ENCODE measurements at regions not wholly inside any gene's neighbourhood (a gene's known extent, or its start where the extent isn't known, plus 50 kb on each side); places are given as distances from the start of the nearest gene placed in this dataset.

GRCh38 chr20:60314727-60315126 is 356.5 kb downstream of the CDH26 start:
- DNase-seq (ENCODE audit: low read depth in 1 of 2, low spot score in 2 of 2): no peak
- Histone ChIP-seq H3K9me3 (replicated peaks) (no peaks in the 10 kb centered on the region), H3K4me1 (replicated peaks) (no peaks in the 10 kb centered on the region), H3K36me3 (no peaks in the 10 kb centered on the region), H3K27me3 (replicated peaks) (no peaks in the 10 kb centered on the region), H3K4me3 (no peak overlapping the region), H3K27ac (no peak overlapping the region)

GRCh38 chr20:60316476-60317158 is 358.4 kb downstream of the CDH26 start:
- Histone ChIP-seq H3K27me3 (replicated peaks) (no peaks in the 10 kb centered on the region), H3K4me3 (no peak overlapping the region), H3K9me3 (replicated peaks) (no peaks in the 10 kb centered on the region), H3K36me3 (no peaks in the 10 kb centered on the region), H3K4me1 (replicated peaks) (no peaks in the 10 kb centered on the region), H3K27ac (no peak overlapping the region)
- no peak for DNase-seq (ENCODE audit: low read depth in 1 of 2, low spot score in 2 of 2)

- no peak for DNase-seq (ENCODE audit: low read depth in 1 of 2, low spot score in 2 of 2)
- no peaks in the 10 kb centered on the region for H3K27me3 ChIP-seq (replicated peaks)
- no peak overlapping the region for H3K4me3 ChIP-seq
- no peaks in the 10 kb centered on the region for H3K9me3 ChIP-seq (replicated peaks)
- no peaks in the 10 kb centered on the region for H3K4me1 ChIP-seq (replicated peaks)
- H3K36me3 ChIP-seq: no peaks in the 10 kb centered on the region
- H3K27ac ChIP-seq: no peak overlapping the region
Observed at GRCh38 chr20:60317401-60317800, 359.2 kb downstream of the CDH26 start.

- no peaks in the 10 kb centered on the region for H3K9me3 ChIP-seq (replicated peaks)
- no peak for DNase-seq (ENCODE audit: low read depth in 1 of 2, low spot score in 2 of 2)
- H3K36me3 ChIP-seq: no peaks in the 10 kb centered on the region
- no peaks in the 10 kb centered on the region for H3K4me1 ChIP-seq (replicated peaks)
- no peak overlapping the region for H3K27ac ChIP-seq
- H3K4me3 ChIP-seq: no peak overlapping the region
- H3K27me3 ChIP-seq (replicated peaks): no peaks in the 10 kb centered on the region
Observed at GRCh38 chr20:60321601-60322000, 363.4 kb downstream of the CDH26 start.

GRCh38 chr20:60326821-60327220 is 368.6 kb downstream of the CDH26 start:
- H3K27ac ChIP-seq: no peak overlapping the region
- H3K4me3 ChIP-seq: no peak overlapping the region
- H3K36me3 ChIP-seq: no peaks in the 10 kb centered on the region
- no peak for DNase-seq (ENCODE audit: low read depth in 1 of 2, low spot score in 2 of 2)
- H3K9me3 ChIP-seq (replicated peaks): no peaks in the 10 kb centered on the region
- no peaks in the 10 kb centered on the region for H3K4me1 ChIP-seq (replicated peaks)
- H3K27me3 ChIP-seq (replicated peaks): no peaks in the 10 kb centered on the region

- Histone ChIP-seq H3K36me3 (no peaks in the 10 kb centered on the region), H3K9me3 (replicated peaks) (no peaks in the 10 kb centered on the region), H3K4me1 (replicated peaks) (no peaks in the 10 kb centered on the region), H3K27ac (no peak overlapping the region), H3K4me3 (no peak overlapping the region), H3K27me3 (replicated peaks) (no peaks in the 10 kb centered on the region)
- DNase-seq (ENCODE audit: low read depth in 1 of 2, low spot score in 2 of 2): no peak
Observed at GRCh38 chr20:60327971-60328660, 369.9 kb downstream of the CDH26 start.

GRCh38 chr20:60330461-60330860 is 372.2 kb downstream of the CDH26 start:
- H3K27me3 ChIP-seq (replicated peaks): no peaks in the 10 kb centered on the region
- H3K27ac ChIP-seq: no peak overlapping the region
- no peaks in the 10 kb centered on the region for H3K36me3 ChIP-seq
- H3K9me3 ChIP-seq (replicated peaks): no peaks in the 10 kb centered on the region; the same call in 1 of the 2 replicates
- DNase-seq (ENCODE audit: low read depth in 1 of 2, low spot score in 2 of 2): no peak
- no peaks in the 10 kb centered on the region for H3K4me1 ChIP-seq (replicated peaks)
- no peak overlapping the region for H3K4me3 ChIP-seq

- no peaks in the 10 kb centered on the region for H3K27me3 ChIP-seq (replicated peaks)
- H3K4me3 ChIP-seq: no peak overlapping the region
- no peaks in the 10 kb centered on the region for H3K4me1 ChIP-seq (replicated peaks)
- DNase-seq (ENCODE audit: low read depth in 1 of 2, low spot score in 2 of 2): no peak
- H3K36me3 ChIP-seq: no peaks in the 10 kb centered on the region
- H3K9me3 ChIP-seq (replicated peaks): no peaks in the 10 kb centered on the region; the same call in 1 of the 2 replicates
- no peak overlapping the region for H3K27ac ChIP-seq
Observed at GRCh38 chr20:60331688-60332300, 373.6 kb downstream of the CDH26 start.

- no peaks in the 10 kb centered on the region; the same call in 1 of the 2 replicates for H3K9me3 ChIP-seq (replicated peaks)
Observed at GRCh38 chr20:60332523-60332922, 374.3 kb downstream of the CDH26 start.

GRCh38 chr20:60334911-60335310 is 376.7 kb downstream of the CDH26 start:
- Histone ChIP-seq H3K4me1 (replicated peaks) (no peaks in the 10 kb centered on the region), H3K36me3 (no peaks in the 10 kb centered on the region)

More at GRCh38 chr20:60332523-60332922, 374.3 kb downstream of the CDH26 start:
- no peaks in the 10 kb centered on the region for H3K36me3 ChIP-seq
- no peaks in the 10 kb centered on the region for H3K27me3 ChIP-seq (replicated peaks)
- no peak for DNase-seq (ENCODE audit: low read depth in 1 of 2, low spot score in 2 of 2)
- H3K4me3 ChIP-seq: no peak overlapping the region
- H3K4me1 ChIP-seq (replicated peaks): no peaks in the 10 kb centered on the region
- H3K27ac ChIP-seq: no peak overlapping the region

GRCh38 chr20:60338556-60338955 is 380.3 kb downstream of the CDH26 start:
- H3K4me1 ChIP-seq (replicated peaks): no peaks in the 10 kb centered on the region
- H3K27ac ChIP-seq: no peak overlapping the region
- H3K36me3 ChIP-seq: no peaks in the 10 kb centered on the region
- H3K27me3 ChIP-seq (replicated peaks): no peaks in the 10 kb centered on the region
- DNase-seq (ENCODE audit: low read depth in 1 of 2, low spot score in 2 of 2): no peak
- H3K4me3 ChIP-seq: no peak overlapping the region
- H3K9me3 ChIP-seq (replicated peaks): no peaks in the 10 kb centered on the region; the same call in 1 of the 2 replicates

More at GRCh38 chr20:60334911-60335310, 376.7 kb downstream of the CDH26 start:
- DNase-seq (ENCODE audit: low read depth in 1 of 2, low spot score in 2 of 2): no peak
- H3K9me3 ChIP-seq (replicated peaks): no peaks in the 10 kb centered on the region; the same call in 1 of the 2 replicates
- no peaks in the 10 kb centered on the region for H3K27me3 ChIP-seq (replicated peaks)
- no peak overlapping the region for H3K27ac ChIP-seq
- H3K4me3 ChIP-seq: no peak overlapping the region

- H3K27ac ChIP-seq: no peak overlapping the region
- DNase-seq (ENCODE audit: low read depth in 1 of 2, low spot score in 2 of 2): no peak
- no peaks in the 10 kb centered on the region for H3K4me1 ChIP-seq (replicated peaks)
- H3K27me3 ChIP-seq (replicated peaks): no peaks in the 10 kb centered on the region
- no peaks in the 10 kb centered on the region for H3K9me3 ChIP-seq (replicated peaks)
- H3K4me3 ChIP-seq: no peak overlapping the region
- H3K36me3 ChIP-seq: no peaks in the 10 kb centered on the region
Observed at GRCh38 chr20:60339738-60340137, 381.5 kb downstream of the CDH26 start.

- Histone ChIP-seq H3K36me3 (no peaks in the 10 kb centered on the region), H3K27ac (no peak overlapping the region), H3K4me3 (no peak overlapping the region), H3K4me1 (replicated peaks) (no peaks in the 10 kb centered on the region), H3K9me3 (replicated peaks) (no peaks in the 10 kb centered on the region), H3K27me3 (replicated peaks) (no peaks in the 10 kb centered on the region)
- DNase-seq (ENCODE audit: low read depth in 1 of 2, low spot score in 2 of 2): no peak
Observed at GRCh38 chr20:60340232-60340631, 382.0 kb downstream of the CDH26 start.

GRCh38 chr20:60341062-60341461 is 382.8 kb downstream of the CDH26 start:
- Histone ChIP-seq H3K36me3 (no peaks in the 10 kb centered on the region), H3K27me3 (replicated peaks) (no peaks in the 10 kb centered on the region), H3K9me3 (replicated peaks) (no peaks in the 10 kb centered on the region), H3K4me1 (replicated peaks) (no peaks in the 10 kb centered on the region), H3K4me3 (no peak overlapping the region), H3K27ac (no peak overlapping the region)
- DNase-seq (ENCODE audit: low read depth in 1 of 2, low spot score in 2 of 2): no peak
